RWPE1 (cell line): ENCODE measurements at regions not wholly inside any gene's neighbourhood (a gene's known extent, or its start where the extent isn't known, plus 50 kb on each side); places are given as distances from the start of the nearest gene placed in this dataset.

Source experiments
- CTCF ChIA-PET: fragments of 350-600 bp; sonication (Branson Sonifier 250); formaldehyde crosslinking; extraction: SDS; loops from one replicate; lab custom pipeline; 2021; lab: Yijun Ruan, JAX
- POLR2A ChIA-PET: fragments of 400-600 bp; formaldehyde crosslinking; extraction: SDS; loops from one replicate; lab custom pipeline; 2020; ENCODE audit warnings: antibody characterized with exemption; ENCODE audit not compliant: low non-redundant PET; lab: Yijun Ruan, JAX
- DNase-seq: peaks from one replicate; pipeline ENCODE4 v3.0.0; 2012; ENCODE audit warnings: low spot score
- H3K27ac ChIP-seq: fragments of 450-650 bp; 2 replicates; pipeline ENCODE4 v1.5.1; 2017
- CTCF ChIP-seq: fragments of 450-650 bp; conservative IDR thresholded peaks from 2 replicates; pipeline ENCODE4 v1.5.1; 2017; ENCODE audit warnings: low read depth, mild to moderate bottlenecking

GRCh38 chr2:84165256-84165655 is 293.8 kb downstream of the SUCLG1 start:
- CTCF ChIA-PET = no interaction called here
- no peak for TF ChIP-seq CTCF
- no peak for DNase-seq
- H3K27ac ChIP-seq = no peak overlapping the region
- POLR2A ChIA-PET = no interaction called here

- TF ChIP-seq CTCF = no peak
- POLR2A ChIA-PET = no interaction called here
- DNase-seq = no peak
- no peak overlapping the region for H3K27ac ChIP-seq
- CTCF ChIA-PET = no interaction called here
These were observed 298.6 kb downstream of the SUCLG1 start for GRCh38 chr2:84160453-84160852.

GRCh38 chr2:84158605-84159004 is 300.5 kb downstream of the SUCLG1 start:
- no peak for TF ChIP-seq CTCF
- POLR2A ChIA-PET = no interaction called here
- no peak for DNase-seq
- no peak overlapping the region for H3K27ac ChIP-seq
- CTCF ChIA-PET = no interaction called here

- ChIA-PET CTCF (no interaction called here), POLR2A (no interaction called here)
- no peak overlapping the region for H3K27ac ChIP-seq
- no peak for TF ChIP-seq CTCF
- peak; percentile 15 for DNase-seq
These were observed 306.6 kb downstream of the SUCLG1 start for GRCh38 chr2:84152462-84152861.

GRCh38 chr2:84144345-84144744 is 314.7 kb downstream of the SUCLG1 start:
- POLR2A ChIA-PET = no interaction called here

GRCh38 chr2:84137034-84137433 is 322.0 kb downstream of the SUCLG1 start:
- H3K27ac ChIP-seq = no peak overlapping the region
- CTCF ChIA-PET = no interaction called here
- DNase-seq = no peak
- no peak for TF ChIP-seq CTCF
- POLR2A ChIA-PET = no interaction called here

More at GRCh38 chr2:84144345-84144744, 314.7 kb downstream of the SUCLG1 start:
- CTCF ChIA-PET = no interaction called here
- DNase-seq = no peak
- no peak overlapping the region for H3K27ac ChIP-seq
- TF ChIP-seq CTCF = no peak

GRCh38 chr2:84132370-84132769 is 326.7 kb downstream of the SUCLG1 start:
- DNase-seq = no peak
- TF ChIP-seq CTCF = no peak
- H3K27ac ChIP-seq = no peak overlapping the region
- CTCF ChIA-PET = no interaction called here
- POLR2A ChIA-PET = no interaction called here
